H1 (cell line): ENCODE measurements at regions not wholly inside any gene's neighbourhood (a gene's known extent, or its start where the extent isn't known, plus 50 kb on each side); places are given as distances from the start of the nearest gene placed in this dataset.

ENCODE experiments used
- CTCF ChIA-PET: fragments of 300-600 bp; sonication (Branson Sonifier 250); formaldehyde crosslinking; loops from one replicate; lab custom pipeline; 2021; ENCODE audit not compliant: partially characterized antibody; lab: Charles Lee
- POLR2A ChIA-PET: fragments of 300-600 bp; sonication (Branson Sonifier 250); formaldehyde crosslinking; loops from one replicate; lab custom pipeline; 2021; ENCODE audit warnings: inconsistent platforms; ENCODE audit not compliant: partially characterized antibody; lab: Charles Lee
- DNase-seq, 2 experiments: peaks; one replicate each; pipeline versions ENCODE4 v3.0.0 to v3.0.0-alpha.2; 2010 to 2022; ENCODE audit warnings: low spot score in 2 of 2, low read depth in 1 of 2, mixed read lengths in 1 of 2
- FAIRE-seq: peaks from 2 replicates; lab custom pipeline; 2011; peaks lifted over from hg19 to GRCh38; lab: Jason Lieb, UNC
- H2AFZ ChIP-seq: 2 replicates; pipeline ENCODE4 v1.8.1; 2012; ENCODE audit warnings: low read length, inconsistent platforms
- H2AK5ac ChIP-seq: 2 replicates; pipeline ENCODE4 v1.6.1; 2013; ENCODE audit warnings: low read depth, low read length
- H2BK120ac ChIP-seq: replicated peaks from 2 replicates; pipeline ENCODE3; 2013; ENCODE audit warnings: low read depth, low read length, inconsistent platforms
- H2BK12ac ChIP-seq: 2 replicates; pipeline ENCODE4 v1.6.1; 2013; ENCODE audit warnings: low read depth, low read length
- H2BK15ac ChIP-seq: 2 replicates; pipeline ENCODE4 v1.6.1; 2013; ENCODE audit warnings: low read length
- H2BK20ac ChIP-seq: 2 replicates; pipeline ENCODE4 v1.6.1; 2013; ENCODE audit warnings: low read length
- H2BK5ac ChIP-seq: 2 replicates; pipeline ENCODE4 v1.6.1; 2013; ENCODE audit warnings: low read depth, low read length
- H3K14ac ChIP-seq: 2 replicates; pipeline ENCODE4 v1.6.1; 2013; ENCODE audit warnings: inconsistent platforms; ENCODE audit not compliant: insufficient read length
- H3K18ac ChIP-seq: 2 replicates; pipeline ENCODE4 v1.6.1; 2013; ENCODE audit warnings: low read length; ENCODE audit errors: extremely low read depth
- H3K23ac ChIP-seq: 2 replicates; pipeline ENCODE4 v1.6.1; 2013; ENCODE audit warnings: inconsistent platforms; ENCODE audit not compliant: insufficient read length
- H3K23me2 ChIP-seq: 2 replicates; pipeline ENCODE4 v1.6.1; 2013; ENCODE audit warnings: low read depth, low read length
- H3K27ac ChIP-seq: 2 replicates; pipeline ENCODE4 v1.6.1; 2011; ENCODE audit warnings: low read depth, low read length, inconsistent platforms
- H3K27me3 ChIP-seq, 4 experiments: replicated peaks in 1 of 4; 1 replicate in 1 of 4; 2 replicates in 3 of 4; pipeline versions ENCODE4 v1.6.1 to v1.8.1; 2011 to 2013; ENCODE audit warnings: low read length in 3 of 4, mild to moderate bottlenecking in 3 of 4, inconsistent platforms in 2 of 4, mixed read lengths in 2 of 4, moderate library complexity in 1 of 4; ENCODE audit not compliant: control insufficient read depth in 3 of 4, insufficient read depth in 3 of 4; ENCODE audit errors: extremely low read depth in 1 of 4
- H3K36me3 ChIP-seq, 4 experiments: 2 replicates each; pipeline versions ENCODE4 v1.6.1 to v1.8.1; 2011 to 2013; ENCODE audit warnings: mild to moderate bottlenecking in 4 of 4, low read length in 3 of 4, moderate library complexity in 2 of 4, control low read depth in 1 of 4, inconsistent platforms in 1 of 4; ENCODE audit not compliant: insufficient read depth in 4 of 4, control insufficient read depth in 2 of 4
- H3K4ac ChIP-seq: replicated peaks from 2 replicates; pipeline ENCODE3; 2013; ENCODE audit warnings: low read length, low read depth, mixed read lengths, inconsistent platforms; ENCODE audit not compliant: insufficient read length
- H3K4me1 ChIP-seq, 4 experiments: replicated peaks in 1 of 4; 1 replicate in 1 of 4; 2 replicates in 3 of 4; pipeline versions ENCODE4 v1.6.1 to v1.8.1; 2011 to 2013; ENCODE audit warnings: low read length in 3 of 4, inconsistent platforms in 2 of 4, mixed read lengths in 1 of 4; ENCODE audit not compliant: insufficient read depth in 4 of 4, control insufficient read depth in 3 of 4
- H3K4me2 ChIP-seq, 2 experiments: 2 replicates each; pipeline versions ENCODE4 v1.6.1 to v1.8.1; 2011 to 2013; ENCODE audit warnings: low read depth in 2 of 2, low read length in 2 of 2, control low read depth in 1 of 2, inconsistent platforms in 1 of 2, mild to moderate bottlenecking in 1 of 2; ENCODE audit not compliant: insufficient read depth in 1 of 2
- H3K4me3 ChIP-seq, 4 experiments: fragments of 200-600, 300-600 bp in 1 of 4; sonication (generic), shearing (Covaris generic), sonication (Bioruptor Twin) in 1 of 4; 2 replicates each; pipeline versions ENCODE4 v1.5.1 to v1.8.1; 2011 to 2016; ENCODE audit warnings: low read length in 4 of 4, low read depth in 3 of 4, control low read depth in 2 of 4, inconsistent platforms in 2 of 4, mild to moderate bottlenecking in 2 of 4, mixed read lengths in 1 of 4, moderate library complexity in 1 of 4; ENCODE audit not compliant: insufficient read depth in 2 of 4; ENCODE audit errors: extremely low read depth in 1 of 4
- H3K56ac ChIP-seq: replicated peaks from 2 replicates; pipeline ENCODE3; 2013; ENCODE audit warnings: low read depth, mild to moderate bottlenecking, mixed read lengths, low read length, inconsistent platforms; ENCODE audit not compliant: insufficient read length
- H3K79me1 ChIP-seq: 2 replicates; pipeline ENCODE4 v1.6.1; 2013; ENCODE audit warnings: low read depth, low read length, control low read depth
- H3K79me2 ChIP-seq, 2 experiments: 2 replicates each; pipeline versions ENCODE4 v1.6.1 to v1.8.1; 2012 to 2013; ENCODE audit warnings: low read length in 2 of 2, mild to moderate bottlenecking in 2 of 2, inconsistent platforms in 1 of 2; ENCODE audit not compliant: insufficient read depth in 2 of 2, control insufficient read depth in 1 of 2
- H3K9ac ChIP-seq, 4 experiments: replicated peaks in 1 of 4; 1 replicate in 1 of 4; 2 replicates in 3 of 4; pipeline versions ENCODE4 v1.6.1 to v1.8.1; 2011 to 2013; ENCODE audit warnings: low read depth in 3 of 4, low read length in 3 of 4, control low read depth in 2 of 4, mild to moderate bottlenecking in 2 of 4, moderate library complexity in 2 of 4, inconsistent platforms in 1 of 4; ENCODE audit errors: extremely low read depth in 1 of 4
- H3K9me3 ChIP-seq, 2 experiments: 2 replicates each; pipeline versions ENCODE4 v1.6.1 to v1.8.1; 2012 to 2013; ENCODE audit warnings: mild to moderate bottlenecking in 2 of 2, moderate library complexity in 2 of 2, control low read depth in 1 of 2, inconsistent platforms in 1 of 2, low read depth in 1 of 2, low read length in 1 of 2, mixed read lengths in 1 of 2; ENCODE audit not compliant: insufficient read depth in 2 of 2
- H4K20me1 ChIP-seq, 2 experiments: replicated peaks in 1 of 2; 2 replicates each; pipeline versions ENCODE3 to v1.8.1; 2011 to 2013; ENCODE audit warnings: inconsistent platforms in 2 of 2, low read length in 2 of 2, mild to moderate bottlenecking in 1 of 2; ENCODE audit not compliant: insufficient read depth in 2 of 2, control insufficient read depth in 1 of 2
- H4K5ac ChIP-seq: 2 replicates; pipeline ENCODE4 v1.6.1; 2013; ENCODE audit warnings: low read length, low read depth, mixed read lengths, inconsistent platforms; ENCODE audit not compliant: insufficient read length
- H4K8ac ChIP-seq: 2 replicates; pipeline ENCODE4 v1.8.0; 2013; ENCODE audit warnings: mild to moderate bottlenecking, moderate library complexity, low read length, inconsistent platforms; ENCODE audit not compliant: insufficient read depth; ENCODE audit errors: extremely low read depth
- H4K91ac ChIP-seq: replicated peaks from 2 replicates; pipeline ENCODE3; 2013; ENCODE audit warnings: low read length, mixed read lengths, inconsistent platforms; ENCODE audit not compliant: insufficient read length
- EZH2 ChIP-seq: fragments of 200-600 bp; sonication (generic); IDR thresholded peaks from 2 replicates; pipeline ENCODE4 v1.7.1; 2012; ENCODE audit warnings: low read depth, mild to moderate bottlenecking, moderate library complexity, low read length, inconsistent platforms; ENCODE audit not compliant: severe bottlenecking
- FOSL1 ChIP-seq: IDR thresholded peaks from 2 replicates; pipeline ENCODE4 v1.6.1; 2011; ENCODE audit warnings: mild to moderate bottlenecking, low read depth, low read length, moderate library complexity; ENCODE audit not compliant: insufficient read depth
- GTF2F1 ChIP-seq: IDR thresholded peaks from 2 replicates; pipeline ENCODE4 v1.6.1; 2012; ENCODE audit warnings: low read depth, low read length, improper control_type of control experiment, borderline replicate concordance
- JUND ChIP-seq: IDR thresholded peaks from 2 replicates; pipeline ENCODE4 v1.6.1; 2011; ENCODE audit warnings: mild to moderate bottlenecking, improper control_type of control experiment, low read length
- KDM1A ChIP-seq: fragments of 200-600, 300-600 bp; sonication (generic); IDR thresholded peaks from 2 replicates; pipeline ENCODE4 v1.7.1; 2016; ENCODE audit warnings: mild to moderate bottlenecking, low read length, borderline replicate concordance
- NRF1 ChIP-seq: IDR thresholded peaks from 2 replicates; pipeline ENCODE4 v1.6.1; 2011; ENCODE audit warnings: mild to moderate bottlenecking, low read depth, low read length, improper control_type of control experiment
- RFX5 ChIP-seq: IDR thresholded peaks from 2 replicates; pipeline ENCODE4 v1.6.1; 2011; ENCODE audit warnings: low read depth, low read length, improper control_type of control experiment, borderline replicate concordance
- SP4 ChIP-seq: IDR thresholded peaks from 2 replicates; pipeline ENCODE4 v1.6.1; 2012; ENCODE audit warnings: low read length, inconsistent platforms
- SUZ12 ChIP-seq: fragments of 200-600 bp; sonication (generic); IDR thresholded peaks from 2 replicates; pipeline ENCODE4 v1.6.1; 2012; ENCODE audit warnings: mild to moderate bottlenecking, inconsistent platforms, low read length, moderate library complexity, mixed read lengths
- WGBS, 2 experiments: shearing (Covaris generic) in 1 of 2; methylation state at CpG; one replicate each; pipeline versions ENCODE4 v1.1.6 to v1.1.7; 2013 to 2015; ENCODE audit warnings: low lambda C conversion rate in 2 of 2, mixed read lengths in 2 of 2, inconsistent platforms in 1 of 2, low coverage in 1 of 2, missing lambda C conversion rate in 1 of 2; ENCODE audit not compliant: insufficient replicate concordance in 2 of 2, insufficient coverage in 1 of 2, insufficient read length in 1 of 2; ENCODE audit errors: extremely low coverage in 1 of 2, missing lambda C conversion rate in 1 of 2; 5-methylcytosine and 5-hydroxymethylcytosine counted together

- H3K79me1 ChIP-seq = no peaks in the 10 kb centered on the region
- H3K4me3 ChIP-seq = no peak overlapping the region
- H4K5ac ChIP-seq = no peak overlapping the region
- no peak overlapping the region for H3K4me2 ChIP-seq
- H3K23ac ChIP-seq = no peak overlapping the region
- H3K14ac ChIP-seq = no peak overlapping the region
- H3K27ac ChIP-seq = no peak overlapping the region
- peaks cover 0 to 3% of the 10 kb centered on the region in 2 experiments; a peak in 2 of 4 replicates for H3K9me3 ChIP-seq
- H2AFZ ChIP-seq = no peak overlapping the region
- H4K91ac ChIP-seq = peak overlapping the region; percentile 70
- H2BK15ac ChIP-seq = peak overlapping the region; percentile 83
- peak overlapping the region; percentile 71; the same call in 1 of the 2 replicates for H2BK12ac ChIP-seq
- ChIA-PET CTCF (interaction anchor here (0.6 to 1.7 kb wide), 6 partner anchors 19 to 97 kb away, joined by 3 to 5 read pairs (median 4); no protein-coding TSS in a partner anchor), POLR2A (interaction anchor here (0.8 to 1.3 kb wide), 2 partner anchors 46 to 148 kb away, joined by 3 read pairs; no protein-coding TSS in a partner anchor)
- no peak overlapping the region for H3K56ac ChIP-seq
- no peak for DNase-seq
- peaks cover 0 to 3% (median 0%) of the 10 kb centered on the region in 4 experiments; a peak in 2 of 7 replicates for H3K27me3 ChIP-seq
- H3K23me2 ChIP-seq = no peaks in the 10 kb centered on the region
- no peaks in the 10 kb centered on the region for H4K20me1 ChIP-seq
- no peak overlapping the region for H3K9ac ChIP-seq
- H2AK5ac ChIP-seq = no peak overlapping the region
- peaks cover 0 to 28% (median 19%) of the 10 kb centered on the region in 4 experiments; a peak in 6 of 7 replicates for H3K4me1 ChIP-seq
- 89% methylated on average over 6 of the region's 6 CpGs; no CpG with 5 or more reads in 1 of the 2 experiments for WGBS, 2 experiments
- TF ChIP-seq FOSL1 (no peak), NRF1 (no peak), RFX5 (no peak), GTF2F1 (no peak), SP4 (no peak), KDM1A (no peak), EZH2 (no peak), SUZ12 (no peak), JUND (no peak)
- H3K36me3 ChIP-seq = no peaks in the 10 kb centered on the region
- no peaks in the 10 kb centered on the region for H3K79me2 ChIP-seq
- no peak for FAIRE-seq
- H3K4ac ChIP-seq = no peak overlapping the region
- H3K18ac ChIP-seq = no peak overlapping the region
- H2BK120ac ChIP-seq = no peak overlapping the region
- H2BK20ac ChIP-seq = 0 out of 2 replicates have a peak overlapping the region, but pooled peaks have one; percentile 34
- no peak overlapping the region for H2BK5ac ChIP-seq
- H4K8ac ChIP-seq = peak overlapping the region; percentile 9; the same call in 1 of the 2 replicates
Observed at GRCh38 chr4:3838437-3839380, 72.5 kb downstream of the ADRA2C start.
